Breast epithelium (tissue), 4 donors: ENCODE measurements at regions not wholly inside any gene's neighbourhood (a gene's known extent, or its start where the extent isn't known, plus 50 kb on each side); places are given as distances from the start of the nearest gene placed in this dataset.
"Not testable (repeated sequence)": the region's sequence is repeated elsewhere in the genome, so short reads cannot be mapped to it uniquely, and the experiment has no call there.

Source experiments
- DNase-seq, 2 donors: peaks; one replicate each; pipeline ENCODE4 v3.0.0-alpha.2; 2019; ENCODE audit warnings: low spot score in 2 of 2
- H3K27ac ChIP-seq, 2 donors: fragments of 200-600 bp; sonication (generic) in 1 of 2; one replicate each; pipeline ENCODE4 v1.5.1; 2016 to 2019; ENCODE audit warnings: mild to moderate bottlenecking in 1 of 2
- H3K27me3 ChIP-seq, 2 donors: fragments of 200-600 bp; sonication (generic) in 1 of 2; one replicate each; pipeline versions ENCODE4 v1.5.1 to v1.6.0; 2017 to 2019; ENCODE audit warnings: control low read depth in 1 of 2, mild to moderate bottlenecking in 1 of 2
- H3K36me3 ChIP-seq: fragments of 200-600 bp; one replicate; pipeline ENCODE4 v1.5.1; 2019
- H3K4me1 ChIP-seq, 2 donors: fragments of 200-600 bp; sonication (generic); one replicate each; pipeline ENCODE4 v1.5.1; 2016 to 2019; ENCODE audit warnings: control low read depth in 1 of 2
- H3K4me3 ChIP-seq, 3 donors: fragments of 200-600 bp; sonication (generic); 1 replicate in 2 of 3; 2 replicates in 1 of 3; pipeline ENCODE4 v1.5.1; 2016 to 2019; ENCODE audit warnings: mild to moderate bottlenecking in 3 of 3, moderate library complexity in 2 of 3
- H3K9me3 ChIP-seq, 2 donors: fragments of 200-600 bp; sonication (generic) in 1 of 2; one replicate each; pipeline ENCODE4 v1.5.1; 2016 to 2019; ENCODE audit warnings: control low read depth in 1 of 2
- POLR2A ChIP-seq: fragments of 450-650 bp; IDR thresholded peaks from one replicate; pipeline ENCODE4 v1.6.1; 2016; ENCODE audit warnings: antibody characterized with exemption, mild to moderate bottlenecking, moderate library complexity
- POLR2AphosphoS5 ChIP-seq, 3 donors: sonication (generic); formaldehyde crosslinking; IDR thresholded peaks; one replicate each; pipeline ENCODE4 v1.6.1; 2017; ENCODE audit warnings: antibody characterized with exemption in 3 of 3
- intact Hi-C: fragments of 100-400 bp; cut with DNase I; formaldehyde crosslinking; loops from one replicate; pipeline ENCODE4 v1.15.1; 2023; ENCODE audit warnings: low total_unique reads
- TF ChIP-seq, protein P1 (sequence below), 3 donors: fragments of 450-650 bp; IDR thresholded peaks; one replicate each; pipeline ENCODE4 v1.5.1; 2016 to 2017; ENCODE audit warnings: antibody characterized with exemption in 3 of 3, mild to moderate bottlenecking in 3 of 3, moderate library complexity in 3 of 3

DNA sequence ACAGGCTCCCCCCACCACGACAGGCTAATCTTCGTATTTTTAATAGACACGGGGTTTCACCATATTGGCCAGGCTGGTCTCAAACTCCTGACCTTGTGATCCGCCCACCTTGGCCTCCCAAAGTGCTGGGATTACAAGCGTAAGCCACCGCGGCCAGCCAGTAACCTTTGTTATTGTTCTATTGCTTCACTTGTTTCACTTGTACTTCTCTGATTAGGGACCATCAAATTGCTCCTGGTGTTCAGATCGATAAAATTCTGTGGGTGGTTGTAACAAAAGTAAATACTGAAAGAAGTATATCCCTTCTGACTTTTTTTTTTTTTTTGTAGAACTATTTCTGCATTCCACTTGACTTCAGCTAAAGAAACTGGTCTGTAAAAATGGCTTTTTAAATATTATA lies 445.5 kb upstream of the CDH10 start:
- no peak overlapping the region for H3K4me3 ChIP-seq
- no peak for TF ChIP-seq POLR2A
- no peak for TF ChIP-seq POLR2AphosphoS5 (IDR thresholded peaks at IDR 0.05)
- TF ChIP-seq, protein P1, sequence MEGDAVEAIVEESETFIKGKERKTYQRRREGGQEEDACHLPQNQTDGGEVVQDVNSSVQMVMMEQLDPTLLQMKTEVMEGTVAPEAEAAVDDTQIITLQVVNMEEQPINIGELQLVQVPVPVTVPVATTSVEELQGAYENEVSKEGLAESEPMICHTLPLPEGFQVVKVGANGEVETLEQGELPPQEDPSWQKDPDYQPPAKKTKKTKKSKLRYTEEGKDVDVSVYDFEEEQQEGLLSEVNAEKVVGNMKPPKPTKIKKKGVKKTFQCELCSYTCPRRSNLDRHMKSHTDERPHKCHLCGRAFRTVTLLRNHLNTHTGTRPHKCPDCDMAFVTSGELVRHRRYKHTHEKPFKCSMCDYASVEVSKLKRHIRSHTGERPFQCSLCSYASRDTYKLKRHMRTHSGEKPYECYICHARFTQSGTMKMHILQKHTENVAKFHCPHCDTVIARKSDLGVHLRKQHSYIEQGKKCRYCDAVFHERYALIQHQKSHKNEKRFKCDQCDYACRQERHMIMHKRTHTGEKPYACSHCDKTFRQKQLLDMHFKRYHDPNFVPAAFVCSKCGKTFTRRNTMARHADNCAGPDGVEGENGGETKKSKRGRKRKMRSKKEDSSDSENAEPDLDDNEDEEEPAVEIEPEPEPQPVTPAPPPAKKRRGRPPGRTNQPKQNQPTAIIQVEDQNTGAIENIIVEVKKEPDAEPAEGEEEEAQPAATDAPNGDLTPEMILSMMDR (IDR thresholded peaks at IDR 0.05), result no peak

DNA sequence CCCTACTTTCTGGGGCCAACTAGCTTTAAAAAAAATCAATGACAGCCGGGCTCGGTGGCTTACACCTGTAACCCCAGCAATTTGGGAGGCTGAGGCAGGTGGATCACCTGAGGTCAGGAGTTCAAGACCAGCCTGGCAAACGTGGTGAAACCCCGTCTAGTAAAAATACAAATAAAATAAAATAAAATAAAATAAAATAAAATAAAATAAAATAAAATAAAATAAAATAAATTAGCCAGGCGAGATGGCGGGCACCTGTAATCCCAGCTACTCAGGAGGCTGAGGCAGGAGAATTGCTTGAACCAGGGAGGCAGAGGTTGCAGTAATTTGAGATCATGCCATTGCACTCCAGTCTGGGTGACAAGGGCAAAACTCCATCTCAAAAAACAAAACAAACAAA lies 443.9 kb upstream of the CDH10 start:
- H3K27me3 ChIP-seq, DNase-seq, H3K4me1 ChIP-seq, H3K4me3 ChIP-seq, intact Hi-C loops, H3K27ac ChIP-seq, H3K36me3 ChIP-seq, H3K9me3 ChIP-seq: not testable (repeated sequence)

More for the DNA sequence above, 445.5 kb upstream of the CDH10 start:
- intact Hi-C loops, result no loop called here
- Histone ChIP-seq H3K9me3 (no peaks in the 10 kb centered on the region), H3K36me3 (no peaks in the 10 kb centered on the region), H3K4me1 (no peaks in the 10 kb centered on the region), H3K27ac (no peak overlapping the region), H3K27me3 (no peaks in the 10 kb centered on the region)
- DNase-seq, result no peak

DNA sequence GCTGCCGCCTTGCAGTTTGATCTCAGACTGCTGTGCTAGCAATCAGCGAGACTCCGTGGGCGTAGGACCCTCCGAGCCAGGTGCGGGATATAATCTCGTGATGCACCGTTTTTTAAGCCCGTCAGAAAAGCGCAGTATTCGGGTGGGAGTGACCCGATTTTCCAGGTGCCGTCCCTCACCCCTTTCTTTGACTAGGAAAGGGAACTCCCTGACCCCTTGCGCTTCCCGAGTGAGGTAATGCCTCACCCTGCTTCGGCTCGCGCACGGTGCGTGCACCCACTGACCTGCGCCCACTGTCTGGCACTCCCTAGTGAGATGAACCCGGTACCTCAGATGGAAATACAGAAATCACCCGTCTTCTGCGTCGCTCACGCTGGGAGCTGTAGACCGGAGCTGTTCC lies 438.5 kb upstream of the CDH10 start:
- H3K4me1 ChIP-seq, DNase-seq, H3K9me3 ChIP-seq, intact Hi-C loops, H3K36me3 ChIP-seq, H3K27ac ChIP-seq, H3K27me3 ChIP-seq, H3K4me3 ChIP-seq: not testable (repeated sequence)

DNA sequence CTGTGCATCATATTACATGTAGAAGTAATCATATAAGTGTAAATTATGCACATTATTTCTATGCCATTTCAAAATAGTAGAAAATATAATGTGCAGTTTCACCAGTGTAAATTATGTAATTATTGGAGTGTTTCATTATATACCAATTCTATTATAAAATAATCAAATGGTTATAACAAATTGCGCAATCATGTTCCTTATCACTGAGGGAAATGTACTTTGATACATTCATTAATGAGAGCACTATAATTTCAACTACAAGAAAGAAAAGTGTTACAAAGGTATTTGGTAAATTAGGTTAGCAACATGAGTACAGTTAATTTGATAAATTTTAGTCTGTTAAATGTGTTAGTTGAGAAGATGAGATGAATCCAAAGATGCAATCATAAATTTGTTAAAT lies 421.5 kb upstream of the CDH10 start:
- DNase-seq, result no peak
- no peaks in the 10 kb centered on the region for H3K36me3 ChIP-seq
- TF ChIP-seq POLR2AphosphoS5 (IDR thresholded peaks at IDR 0.05), result no peak
- TF ChIP-seq, protein P1 (IDR thresholded peaks at IDR 0.05), result no peak
- TF ChIP-seq POLR2A, result no peak
- no peaks in the 10 kb centered on the region for H3K9me3 ChIP-seq
- H3K4me3 ChIP-seq, result no peak overlapping the region
- intact Hi-C loops, result no loop called here
- H3K27me3 ChIP-seq, result no peaks in the 10 kb centered on the region
- no peak overlapping the region for H3K27ac ChIP-seq
- H3K4me1 ChIP-seq, result no peaks in the 10 kb centered on the region

DNA sequence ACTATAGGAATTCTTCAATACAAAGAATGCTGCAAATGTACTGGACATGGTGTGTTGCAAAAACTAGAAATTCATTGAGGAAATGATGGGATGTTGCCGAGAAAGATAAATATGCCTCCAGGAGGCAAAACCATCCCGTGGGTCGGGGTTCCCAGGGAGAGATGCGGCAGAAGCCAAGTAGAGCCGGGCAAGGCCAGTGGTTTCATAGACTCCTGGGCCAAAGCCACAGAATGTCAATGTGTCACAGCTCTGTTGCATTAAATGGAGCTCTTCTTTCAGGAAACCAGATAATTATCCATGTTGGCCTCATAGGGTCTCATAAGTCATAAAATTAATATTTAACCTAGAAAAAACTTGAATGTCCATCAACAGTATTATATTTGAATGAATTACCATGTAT lies 419.5 kb upstream of the CDH10 start:
- DNase-seq, result no peak
- TF ChIP-seq POLR2AphosphoS5 (IDR thresholded peaks at IDR 0.05), result no peak
- TF ChIP-seq, protein P1 (IDR thresholded peaks at IDR 0.05), result no peak
- TF ChIP-seq POLR2A, result no peak
- intact Hi-C loops, result no loop called here
- Histone ChIP-seq H3K4me3 (no peak overlapping the region), H3K9me3 (no peaks in the 10 kb centered on the region), H3K36me3 (no peaks in the 10 kb centered on the region), H3K4me1 (no peaks in the 10 kb centered on the region), H3K27me3 (no peaks in the 10 kb centered on the region), H3K27ac (no peak overlapping the region)

DNA sequence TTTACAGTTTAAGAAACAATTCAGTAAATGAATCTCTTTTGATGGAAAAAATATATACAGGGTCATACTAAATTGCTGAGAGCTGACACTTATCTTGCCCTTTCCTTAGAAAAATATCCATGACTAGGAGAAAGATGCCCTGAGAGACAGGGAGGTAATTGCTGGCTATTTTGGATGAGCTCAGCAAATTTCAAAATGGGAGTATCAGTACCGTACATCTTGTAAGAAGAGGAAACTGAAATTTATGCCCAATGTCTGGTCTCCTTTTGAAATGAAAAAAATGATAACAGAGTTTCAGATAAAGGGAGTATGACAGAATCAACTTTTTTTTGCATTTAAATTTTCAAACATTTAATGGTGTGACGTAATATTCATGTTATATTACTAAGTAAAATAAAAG lies 415.8 kb upstream of the CDH10 start:
- Histone ChIP-seq H3K9me3 (no peaks in the 10 kb centered on the region), H3K36me3 (no peaks in the 10 kb centered on the region), H3K27ac (no peak overlapping the region), H3K4me3 (no peak overlapping the region), H3K4me1 (no peaks in the 10 kb centered on the region), H3K27me3 (no peaks in the 10 kb centered on the region)
- intact Hi-C loops, result no loop called here
- DNase-seq, result no peak
- TF ChIP-seq, protein P1 (IDR thresholded peaks at IDR 0.05), result no peak
- TF ChIP-seq POLR2A (no peak), POLR2AphosphoS5 (IDR thresholded peaks at IDR 0.05) (no peak)
